ENCODE measurements at regions not wholly inside any gene's neighbourhood (a gene's known extent, or its start where the extent isn't known, plus 50 kb on each side); places are given as distances from the start of the nearest gene placed in this dataset.

DNA sequence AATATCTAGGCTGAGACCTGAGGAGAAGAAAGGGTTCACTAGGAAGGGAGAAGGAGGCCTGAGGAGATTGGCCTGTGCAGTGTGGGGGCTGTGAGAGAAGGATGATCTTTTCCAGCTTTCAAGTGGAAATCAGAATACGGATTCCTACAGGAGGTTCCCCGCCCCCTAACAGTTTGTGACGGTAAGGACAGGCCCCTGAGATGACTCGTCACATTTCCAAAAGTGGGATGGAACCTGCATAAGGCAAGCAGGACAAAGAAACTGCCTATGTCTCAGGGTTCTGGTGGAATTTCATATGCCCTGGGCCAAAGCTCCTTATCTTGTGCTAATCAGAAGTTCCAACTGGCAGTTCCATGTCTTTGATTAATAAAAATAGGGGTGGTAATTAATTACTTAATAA is 275.6 kb downstream of the SNX10 start:
- no peak overlapping the region for H3K4me2 ChIP-seq (ENCODE audit: insufficient read depth, low read length)
- intact Hi-C loops (cut with micrococcal nuclease), result no loop called here
- H3K9ac ChIP-seq (ENCODE audit: insufficient read depth in 1 of 2, low read depth in 2 of 2, low read length in 2 of 2), result no peak overlapping the region
- ChIA-PET POLR2A (no interaction called here), CTCF (ENCODE audit: low intra/inter-chr PET ratio) (no interaction called here)
- DNase-seq (ENCODE audit: extremely low read depth in 1 of 4, low spot score in 3 of 4) (no peak), FAIRE-seq (no peak), ATAC-seq (no peak)
- H3K36me3 ChIP-seq (ENCODE audit: control insufficient read depth, insufficient read depth, low read length), result no peaks in the 10 kb centered on the region
- no peak overlapping the region for H2AFZ ChIP-seq (ENCODE audit: low read depth, low read length)
- no peaks in the 10 kb centered on the region for H3K9me1 ChIP-seq (ENCODE audit: control insufficient read depth, insufficient read depth, low read length)
- H3K4me3 ChIP-seq, result no peak overlapping the region
- 2% methylated on average over 3 of the region's 4 CpGs for WGBS (ENCODE audit: insufficient coverage, low coverage, missing lambda C conversion rate)
- H3K27me3 ChIP-seq (ENCODE audit: control insufficient read depth in 2 of 2, insufficient read depth in 2 of 2, low read length in 2 of 2), result peaks cover 0 to 10% of the 10 kb centered on the region in 2 experiments; a peak in 1 of 5 replicates
- no peaks in the 10 kb centered on the region for H3K79me2 ChIP-seq (ENCODE audit: control insufficient read depth, insufficient read depth, low read length)
- TF ChIP-seq, protein P1, sequence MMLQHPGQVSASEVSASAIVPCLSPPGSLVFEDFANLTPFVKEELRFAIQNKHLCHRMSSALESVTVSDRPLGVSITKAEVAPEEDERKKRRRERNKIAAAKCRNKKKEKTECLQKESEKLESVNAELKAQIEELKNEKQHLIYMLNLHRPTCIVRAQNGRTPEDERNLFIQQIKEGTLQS (IDR thresholded peaks at IDR 0.05), result no peak
- TF ChIP-seq, protein P1 (CRISPR knock-in tag; conservative IDR thresholded peaks at IDR 0.05), result no peak
- no peak for TF ChIP-seq ADNP (tag; IDR thresholded peaks at IDR 0.05)
- TF ChIP-seq, protein P2, sequence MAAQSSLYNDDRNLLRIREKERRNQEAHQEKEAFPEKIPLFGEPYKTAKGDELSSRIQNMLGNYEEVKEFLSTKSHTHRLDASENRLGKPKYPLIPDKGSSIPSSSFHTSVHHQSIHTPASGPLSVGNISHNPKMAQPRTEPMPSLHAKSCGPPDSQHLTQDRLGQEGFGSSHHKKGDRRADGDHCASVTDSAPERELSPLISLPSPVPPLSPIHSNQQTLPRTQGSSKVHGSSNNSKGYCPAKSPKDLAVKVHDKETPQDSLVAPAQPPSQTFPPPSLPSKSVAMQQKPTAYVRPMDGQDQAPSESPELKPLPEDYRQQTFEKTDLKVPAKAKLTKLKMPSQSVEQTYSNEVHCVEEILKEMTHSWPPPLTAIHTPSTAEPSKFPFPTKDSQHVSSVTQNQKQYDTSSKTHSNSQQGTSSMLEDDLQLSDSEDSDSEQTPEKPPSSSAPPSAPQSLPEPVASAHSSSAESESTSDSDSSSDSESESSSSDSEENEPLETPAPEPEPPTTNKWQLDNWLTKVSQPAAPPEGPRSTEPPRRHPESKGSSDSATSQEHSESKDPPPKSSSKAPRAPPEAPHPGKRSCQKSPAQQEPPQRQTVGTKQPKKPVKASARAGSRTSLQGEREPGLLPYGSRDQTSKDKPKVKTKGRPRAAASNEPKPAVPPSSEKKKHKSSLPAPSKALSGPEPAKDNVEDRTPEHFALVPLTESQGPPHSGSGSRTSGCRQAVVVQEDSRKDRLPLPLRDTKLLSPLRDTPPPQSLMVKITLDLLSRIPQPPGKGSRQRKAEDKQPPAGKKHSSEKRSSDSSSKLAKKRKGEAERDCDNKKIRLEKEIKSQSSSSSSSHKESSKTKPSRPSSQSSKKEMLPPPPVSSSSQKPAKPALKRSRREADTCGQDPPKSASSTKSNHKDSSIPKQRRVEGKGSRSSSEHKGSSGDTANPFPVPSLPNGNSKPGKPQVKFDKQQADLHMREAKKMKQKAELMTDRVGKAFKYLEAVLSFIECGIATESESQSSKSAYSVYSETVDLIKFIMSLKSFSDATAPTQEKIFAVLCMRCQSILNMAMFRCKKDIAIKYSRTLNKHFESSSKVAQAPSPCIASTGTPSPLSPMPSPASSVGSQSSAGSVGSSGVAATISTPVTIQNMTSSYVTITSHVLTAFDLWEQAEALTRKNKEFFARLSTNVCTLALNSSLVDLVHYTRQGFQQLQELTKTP (IDR thresholded peaks at IDR 0.05; ENCODE audit: low read depth in 1 of 2, partially characterized antibody in 2 of 2), result no peak
- no peak for TF ChIP-seq ZNF282 (CRISPR knock-in tag; IDR thresholded peaks at IDR 0.05)
- TF ChIP-seq, protein P3, sequence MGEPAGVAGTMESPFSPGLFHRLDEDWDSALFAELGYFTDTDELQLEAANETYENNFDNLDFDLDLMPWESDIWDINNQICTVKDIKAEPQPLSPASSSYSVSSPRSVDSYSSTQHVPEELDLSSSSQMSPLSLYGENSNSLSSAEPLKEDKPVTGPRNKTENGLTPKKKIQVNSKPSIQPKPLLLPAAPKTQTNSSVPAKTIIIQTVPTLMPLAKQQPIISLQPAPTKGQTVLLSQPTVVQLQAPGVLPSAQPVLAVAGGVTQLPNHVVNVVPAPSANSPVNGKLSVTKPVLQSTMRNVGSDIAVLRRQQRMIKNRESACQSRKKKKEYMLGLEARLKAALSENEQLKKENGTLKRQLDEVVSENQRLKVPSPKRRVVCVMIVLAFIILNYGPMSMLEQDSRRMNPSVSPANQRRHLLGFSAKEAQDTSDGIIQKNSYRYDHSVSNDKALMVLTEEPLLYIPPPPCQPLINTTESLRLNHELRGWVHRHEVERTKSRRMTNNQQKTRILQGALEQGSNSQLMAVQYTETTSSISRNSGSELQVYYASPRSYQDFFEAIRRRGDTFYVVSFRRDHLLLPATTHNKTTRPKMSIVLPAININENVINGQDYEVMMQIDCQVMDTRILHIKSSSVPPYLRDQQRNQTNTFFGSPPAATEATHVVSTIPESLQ (CRISPR knock-in tag; IDR thresholded peaks at IDR 0.05), result no peak
- 0 out of 2 replicates have a peak, but pooled peaks have one; percentile 21 for TF ChIP-seq NFE2 (IDR thresholded peaks at IDR 0.05; ENCODE audit: low read depth)
- TF ChIP-seq, protein P4, sequence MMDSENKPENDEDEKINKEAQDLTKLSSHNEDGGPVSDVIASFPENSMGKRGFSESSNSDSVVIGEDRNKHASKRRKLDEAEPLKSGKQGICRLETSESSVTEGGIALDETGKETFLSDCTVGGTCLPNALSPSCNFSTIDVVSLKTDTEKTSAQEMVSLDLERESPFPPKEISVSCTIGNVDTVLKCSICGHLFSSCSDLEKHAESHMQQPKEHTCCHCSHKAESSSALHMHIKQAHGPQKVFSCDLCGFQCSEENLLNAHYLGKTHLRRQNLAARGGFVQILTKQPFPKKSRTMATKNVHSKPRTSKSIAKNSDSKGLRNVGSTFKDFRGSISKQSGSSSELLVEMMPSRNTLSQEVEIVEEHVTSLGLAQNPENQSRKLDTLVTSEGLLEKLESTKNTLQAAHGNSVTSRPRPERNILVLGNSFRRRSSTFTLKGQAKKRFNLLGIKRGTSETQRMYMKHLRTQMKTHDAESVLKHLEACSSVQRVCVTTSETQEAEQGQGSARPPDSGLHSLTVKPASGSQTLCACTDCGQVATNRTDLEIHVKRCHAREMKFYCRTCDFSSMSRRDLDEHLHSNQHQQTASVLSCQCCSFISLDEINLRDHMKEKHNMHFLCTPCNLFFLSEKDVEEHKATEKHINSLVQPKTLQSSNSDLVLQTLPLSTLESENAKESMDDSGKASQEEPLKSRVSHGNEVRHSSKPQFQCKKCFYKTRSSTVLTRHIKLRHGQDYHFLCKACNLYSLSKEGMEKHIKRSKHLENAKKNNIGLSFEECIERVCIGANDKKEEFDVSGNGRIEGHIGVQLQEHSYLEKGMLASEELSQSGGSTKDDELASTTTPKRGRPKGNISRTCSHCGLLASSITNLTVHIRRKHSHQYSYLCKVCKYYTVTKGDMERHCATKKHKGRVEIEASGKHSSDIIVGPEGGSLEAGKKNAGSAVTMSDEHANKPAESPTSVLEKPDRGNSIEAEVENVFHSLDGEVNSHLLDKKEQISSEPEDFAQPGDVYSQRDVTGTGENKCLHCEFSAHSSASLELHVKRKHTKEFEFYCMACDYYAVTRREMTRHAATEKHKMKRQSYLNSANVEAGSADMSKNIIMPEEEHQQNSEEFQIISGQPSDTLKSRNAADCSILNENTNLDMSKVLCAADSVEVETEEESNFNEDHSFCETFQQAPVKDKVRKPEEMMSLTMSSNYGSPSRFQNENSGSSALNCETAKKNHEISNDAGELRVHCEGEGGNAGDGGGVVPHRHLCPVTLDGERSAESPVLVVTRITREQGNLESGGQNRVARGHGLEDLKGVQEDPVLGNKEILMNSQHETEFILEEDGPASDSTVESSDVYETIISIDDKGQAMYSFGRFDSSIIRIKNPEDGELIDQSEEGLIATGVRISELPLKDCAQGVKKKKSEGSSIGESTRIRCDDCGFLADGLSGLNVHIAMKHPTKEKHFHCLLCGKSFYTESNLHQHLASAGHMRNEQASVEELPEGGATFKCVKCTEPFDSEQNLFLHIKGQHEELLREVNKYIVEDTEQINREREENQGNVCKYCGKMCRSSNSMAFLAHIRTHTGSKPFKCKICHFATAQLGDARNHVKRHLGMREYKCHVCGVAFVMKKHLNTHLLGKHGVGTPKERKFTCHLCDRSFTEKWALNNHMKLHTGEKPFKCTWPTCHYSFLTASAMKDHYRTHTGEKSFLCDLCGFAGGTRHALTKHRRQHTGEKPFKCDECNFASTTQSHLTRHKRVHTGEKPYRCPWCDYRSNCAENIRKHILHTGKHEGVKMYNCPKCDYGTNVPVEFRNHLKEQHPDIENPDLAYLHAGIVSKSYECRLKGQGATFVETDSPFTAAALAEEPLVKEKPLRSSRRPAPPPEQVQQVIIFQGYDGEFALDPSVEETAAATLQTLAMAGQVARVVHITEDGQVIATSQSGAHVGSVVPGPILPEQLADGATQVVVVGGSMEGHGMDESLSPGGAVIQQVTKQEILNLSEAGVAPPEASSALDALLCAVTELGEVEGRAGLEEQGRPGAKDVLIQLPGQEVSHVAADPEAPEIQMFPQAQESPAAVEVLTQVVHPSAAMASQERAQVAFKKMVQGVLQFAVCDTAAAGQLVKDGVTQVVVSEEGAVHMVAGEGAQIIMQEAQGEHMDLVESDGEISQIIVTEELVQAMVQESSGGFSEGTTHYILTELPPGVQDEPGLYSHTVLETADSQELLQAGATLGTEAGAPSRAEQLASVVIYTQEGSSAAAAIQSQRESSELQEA (IDR thresholded peaks at IDR 0.05; ENCODE audit: low read depth), result no peak
- H4K20me1 ChIP-seq (replicated peaks; ENCODE audit: control insufficient read depth, insufficient read depth, low read length), result no peaks in the 10 kb centered on the region
- no peak overlapping the region for H3K27ac ChIP-seq (ENCODE audit: extremely low read depth, low read depth, low read length)
- H3K4me1 ChIP-seq (replicated peaks in 1 of 2; ENCODE audit: control insufficient read depth in 2 of 2, insufficient read depth in 2 of 2, low read length in 2 of 2), result no peaks in the 10 kb centered on the region
- in situ Hi-C loops (cut with MboI), result no loop called here
- BruUV-seq (replicated peaks), result no TSS peak
- no peaks in the 10 kb centered on the region for H3K9me3 ChIP-seq (replicated peaks; ENCODE audit: control insufficient read depth, insufficient read depth, low read depth, low read length)

Data from K562 (cell line).